Loucy (cell line): ENCODE measurements at regions not wholly inside any gene's neighbourhood (a gene's known extent, or its start where the extent isn't known, plus 50 kb on each side); places are given as distances from the start of the nearest gene placed in this dataset.
"Not testable (repeated sequence)": the region's sequence is repeated elsewhere in the genome, so short reads cannot be mapped to it uniquely, and the experiment has no call there.

Experiments
- H2AFZ ChIP-seq: fragments of 200-600 bp; sonication (generic); 2 replicates; pipeline ENCODE4 v1.6.0; 2016; ENCODE audit warnings: antibody characterized with exemption, mild to moderate bottlenecking, low read length, moderate library complexity
- H3F3A ChIP-seq: fragments of 200-600 bp; 2 replicates; pipeline ENCODE4 v1.6.0; 2016; ENCODE audit warnings: antibody characterized with exemption, low read depth, mild to moderate bottlenecking
- H3K27me3 ChIP-seq: fragments of 200-600 bp; sonication (generic); 2 replicates; pipeline ENCODE4 v1.6.1; 2014; ENCODE audit warnings: low read length, mild to moderate bottlenecking; ENCODE audit not compliant: insufficient read depth, poor library complexity, severe bottlenecking
- H3K36me3 ChIP-seq: fragments of 200-600 bp; sonication (generic); 2 replicates; pipeline ENCODE4 v1.6.1; 2016; ENCODE audit warnings: low read length; ENCODE audit not compliant: insufficient read depth
- H3K4me1 ChIP-seq: fragments of 200-600 bp; sonication (generic); 2 replicates; pipeline ENCODE4 v1.5.1; 2014; ENCODE audit warnings: low read length, mild to moderate bottlenecking; ENCODE audit not compliant: insufficient read depth, poor library complexity, severe bottlenecking
- H3K4me2 ChIP-seq: fragments of 200-600 bp; sonication (generic); 2 replicates; pipeline ENCODE4 v1.6.0; 2014; ENCODE audit warnings: antibody characterized with exemption, low read length, low read depth, mild to moderate bottlenecking; ENCODE audit not compliant: poor library complexity, severe bottlenecking
- H3K4me3 ChIP-seq: fragments of 200-600 bp; sonication (generic); 2 replicates; pipeline ENCODE4 v1.5.1; 2014; ENCODE audit warnings: low read length, mild to moderate bottlenecking, mixed read lengths; ENCODE audit not compliant: poor library complexity, severe bottlenecking
- H3K79me2 ChIP-seq: fragments of 200-600 bp; sonication (generic); 2 replicates; pipeline ENCODE4 v1.6.1; 2014; ENCODE audit warnings: low read length; ENCODE audit not compliant: insufficient read depth
- H3K9ac ChIP-seq: fragments of 200-600 bp; sonication (generic); 2 replicates; pipeline ENCODE4 v1.6.0; 2014; ENCODE audit warnings: mild to moderate bottlenecking, low read depth, low read length, moderate library complexity; ENCODE audit not compliant: poor library complexity, severe bottlenecking
- H3K9me2 ChIP-seq: fragments of 200-600 bp; sonication (generic); replicated peaks from 2 replicates; pipeline ENCODE4 v1.6.1; 2016; ENCODE audit warnings: low read depth, low read length, mixed read lengths
- H3K9me3 ChIP-seq: fragments of 200-600 bp; sonication (generic); 2 replicates; pipeline ENCODE4 v1.6.1; 2014; ENCODE audit warnings: mild to moderate bottlenecking, antibody characterized with exemption, low read length, low read depth; ENCODE audit not compliant: insufficient read depth
- H4K20me1 ChIP-seq: fragments of 200-600 bp; sonication (generic); 2 replicates; pipeline ENCODE4 v1.6.0; 2014; ENCODE audit warnings: antibody characterized with exemption, low read length, mild to moderate bottlenecking; ENCODE audit not compliant: insufficient read depth, poor library complexity, severe bottlenecking
- EZH2phosphoT487 ChIP-seq: fragments of 200-600 bp; IDR thresholded peaks from 2 replicates; pipeline ENCODE4 v1.6.1; 2018; ENCODE audit warnings: antibody characterized with exemption, mild to moderate bottlenecking, moderate library complexity, borderline replicate concordance
- TF ChIP-seq, protein P1 (sequence below): fragments of 200-600 bp; sonication (generic); conservative IDR thresholded peaks from 2 replicates; pipeline ENCODE4 v1.5.1; 2014; ENCODE audit warnings: mild to moderate bottlenecking, antibody characterized with exemption, low read length

DNA sequence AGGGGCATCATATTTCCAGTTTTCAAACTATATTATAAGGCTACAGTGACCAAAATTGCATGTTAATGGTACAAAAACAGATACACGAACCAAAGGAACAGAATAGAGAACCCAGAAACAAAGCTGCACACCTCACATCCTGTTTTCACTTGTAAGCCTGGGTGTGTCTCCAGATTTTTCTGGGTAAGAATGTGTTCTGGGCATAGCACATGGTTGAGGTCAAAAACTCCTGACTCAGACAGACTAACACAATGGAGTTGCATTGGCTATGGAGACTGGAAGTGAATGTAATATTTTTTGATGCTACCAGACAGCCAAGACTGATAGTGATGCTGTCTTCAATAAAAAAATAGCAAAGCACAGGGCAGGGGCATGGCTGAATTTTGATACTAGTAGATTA is 1175.2 kb downstream of the NXPH1 start:
- TF ChIP-seq, protein P1, sequence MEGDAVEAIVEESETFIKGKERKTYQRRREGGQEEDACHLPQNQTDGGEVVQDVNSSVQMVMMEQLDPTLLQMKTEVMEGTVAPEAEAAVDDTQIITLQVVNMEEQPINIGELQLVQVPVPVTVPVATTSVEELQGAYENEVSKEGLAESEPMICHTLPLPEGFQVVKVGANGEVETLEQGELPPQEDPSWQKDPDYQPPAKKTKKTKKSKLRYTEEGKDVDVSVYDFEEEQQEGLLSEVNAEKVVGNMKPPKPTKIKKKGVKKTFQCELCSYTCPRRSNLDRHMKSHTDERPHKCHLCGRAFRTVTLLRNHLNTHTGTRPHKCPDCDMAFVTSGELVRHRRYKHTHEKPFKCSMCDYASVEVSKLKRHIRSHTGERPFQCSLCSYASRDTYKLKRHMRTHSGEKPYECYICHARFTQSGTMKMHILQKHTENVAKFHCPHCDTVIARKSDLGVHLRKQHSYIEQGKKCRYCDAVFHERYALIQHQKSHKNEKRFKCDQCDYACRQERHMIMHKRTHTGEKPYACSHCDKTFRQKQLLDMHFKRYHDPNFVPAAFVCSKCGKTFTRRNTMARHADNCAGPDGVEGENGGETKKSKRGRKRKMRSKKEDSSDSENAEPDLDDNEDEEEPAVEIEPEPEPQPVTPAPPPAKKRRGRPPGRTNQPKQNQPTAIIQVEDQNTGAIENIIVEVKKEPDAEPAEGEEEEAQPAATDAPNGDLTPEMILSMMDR: no peak
- TF ChIP-seq EZH2phosphoT487: no peak
- H4K20me1 ChIP-seq: no peaks in the 10 kb centered on the region
- no peaks in the 10 kb centered on the region for H3K4me1 ChIP-seq
- H3K9me3 ChIP-seq: no peaks in the 10 kb centered on the region
- no peaks in the 10 kb centered on the region for H3K79me2 ChIP-seq
- no peak overlapping the region for H2AFZ ChIP-seq
- H3K36me3 ChIP-seq: no peaks in the 10 kb centered on the region
- no peaks in the 10 kb centered on the region for H3K27me3 ChIP-seq
- H3K4me3 ChIP-seq: no peak overlapping the region
- no peak overlapping the region for H3K4me2 ChIP-seq
- no peaks in the 10 kb centered on the region for H3F3A ChIP-seq
- no peak overlapping the region for H3K9ac ChIP-seq
- H3K9me2 ChIP-seq: no peaks in the 10 kb centered on the region

DNA sequence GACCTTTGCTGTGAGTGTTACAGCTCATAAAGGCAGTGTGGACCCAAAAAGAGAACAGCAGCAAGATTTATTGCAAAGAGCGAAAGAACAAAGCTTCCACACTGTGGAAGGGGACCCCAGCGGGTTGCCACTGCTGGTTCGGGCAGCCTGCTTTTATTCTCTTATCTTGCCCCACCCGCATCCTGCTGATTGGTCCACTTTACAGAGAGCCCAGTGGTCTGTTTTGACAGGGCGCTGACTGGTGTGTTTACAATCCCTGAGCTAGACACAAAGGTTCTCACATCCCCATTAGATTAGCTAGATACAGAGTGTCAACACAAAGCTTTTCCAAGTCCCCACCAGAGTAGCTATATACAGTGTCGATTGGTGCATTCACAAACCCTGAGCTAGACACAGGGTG is 1187.5 kb downstream of the NXPH1 start:
- not testable (repeated sequence) for H3K4me2 ChIP-seq, H3K36me3 ChIP-seq, H3K9me3 ChIP-seq, H3K4me1 ChIP-seq, H3K9me2 ChIP-seq, H3K9ac ChIP-seq, H3K4me3 ChIP-seq, H4K20me1 ChIP-seq, H3K27me3 ChIP-seq, H3F3A ChIP-seq, H3K79me2 ChIP-seq, H2AFZ ChIP-seq

DNA sequence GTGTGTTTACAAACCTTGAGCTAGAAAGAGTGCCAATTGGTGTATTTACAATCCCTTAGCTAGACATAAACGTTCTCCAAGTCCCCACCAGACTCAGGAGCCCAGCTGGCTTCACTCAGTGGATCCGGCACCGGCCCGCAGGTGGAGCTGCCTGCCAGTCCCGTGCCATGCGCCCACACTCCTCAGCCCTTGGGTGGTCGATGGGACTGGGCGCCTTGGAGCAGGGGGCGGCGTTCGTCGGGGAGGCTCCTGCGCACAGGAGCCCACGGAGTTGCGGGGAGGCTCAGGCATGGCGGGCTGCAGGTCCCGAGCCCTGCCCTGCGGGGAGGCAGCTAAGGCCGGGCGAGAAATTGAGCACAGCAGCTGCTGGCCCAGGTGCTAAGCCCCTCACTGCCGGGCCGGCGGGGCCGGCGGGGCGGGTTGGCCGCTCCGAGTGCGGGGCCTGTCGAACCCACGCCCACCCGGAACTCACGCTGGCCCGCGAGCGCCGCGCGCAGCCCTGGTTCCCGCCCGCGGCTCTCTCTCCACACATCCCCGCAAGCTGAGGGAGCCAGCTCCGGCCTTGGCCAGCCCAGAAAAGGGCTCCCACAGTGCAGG is 1188.0 kb downstream of the NXPH1 start:
- not testable (repeated sequence) for H3K9me2 ChIP-seq, H3F3A ChIP-seq, H4K20me1 ChIP-seq, H3K9ac ChIP-seq, H2AFZ ChIP-seq, H3K79me2 ChIP-seq, H3K4me1 ChIP-seq, H3K9me3 ChIP-seq, H3K36me3 ChIP-seq, H3K27me3 ChIP-seq, H3K4me3 ChIP-seq, H3K4me2 ChIP-seq

DNA sequence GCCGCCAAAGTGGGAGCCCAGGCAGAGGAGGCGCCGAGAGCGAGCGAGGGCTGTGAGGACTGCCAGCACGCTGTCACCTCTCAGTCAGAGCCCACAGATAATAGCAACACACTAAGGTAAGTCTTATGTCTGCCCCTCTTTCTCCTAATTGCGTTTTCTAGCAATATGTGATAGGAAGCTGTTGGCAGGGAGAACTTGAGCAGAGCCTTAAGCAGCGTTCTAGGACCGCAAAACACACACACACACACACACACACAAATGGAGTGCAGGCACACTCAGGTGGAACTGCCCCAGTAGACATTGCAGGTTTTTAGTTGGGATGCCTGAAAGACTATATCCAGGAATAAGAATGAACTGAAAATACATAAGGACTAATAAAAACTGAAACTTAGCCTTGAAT is 1188.5 kb downstream of the NXPH1 start:
- H3K9me3 ChIP-seq: no peaks in the 10 kb centered on the region
- no peaks in the 10 kb centered on the region for H3K27me3 ChIP-seq
- no peak overlapping the region for H3K9ac ChIP-seq

More for the DNA sequence above, 1188.5 kb downstream of the NXPH1 start:
- H2AFZ ChIP-seq: no peak overlapping the region
- H3K4me2 ChIP-seq: no peak overlapping the region
- no peaks in the 10 kb centered on the region for H3K79me2 ChIP-seq
- no peaks in the 10 kb centered on the region for H3K4me1 ChIP-seq
- H3K36me3 ChIP-seq: no peaks in the 10 kb centered on the region
- H3F3A ChIP-seq: no peaks in the 10 kb centered on the region
- no peak for TF ChIP-seq EZH2phosphoT487
- TF ChIP-seq, protein P1: no peak
- no peaks in the 10 kb centered on the region for H4K20me1 ChIP-seq
- no peak overlapping the region for H3K4me3 ChIP-seq
- no peaks in the 10 kb centered on the region for H3K9me2 ChIP-seq
